Mesendoderm (in vitro differentiated cells): ENCODE measurements at regions not wholly inside any gene's neighbourhood (a gene's known extent, or its start where the extent isn't known, plus 50 kb on each side); places are given as distances from the start of the nearest gene placed in this dataset.

Experiments
- DNase-seq: peaks from one replicate; pipeline ENCODE4 v3.0.0; 2013
- H2AK5ac ChIP-seq: 2 replicates; pipeline ENCODE4 v1.6.1; 2013; ENCODE audit warnings: low read length, inconsistent platforms
- H2BK120ac ChIP-seq: 2 replicates; pipeline ENCODE4 v1.6.1; 2013; ENCODE audit warnings: low read depth, mild to moderate bottlenecking, low read length, moderate library complexity, mixed read lengths
- H2BK15ac ChIP-seq: replicated peaks from 2 replicates; pipeline ENCODE4 v1.6.1; 2013; ENCODE audit warnings: low read depth, mild to moderate bottlenecking, moderate library complexity
- H2BK5ac ChIP-seq: 2 replicates; pipeline ENCODE4 v1.6.1; 2013; ENCODE audit warnings: low read length, inconsistent platforms
- H3K18ac ChIP-seq: 2 replicates; pipeline ENCODE4 v1.6.1; 2013; ENCODE audit warnings: mild to moderate bottlenecking, low read length, mixed read lengths
- H3K23ac ChIP-seq: one replicate; pipeline ENCODE4 v1.6.1; 2013; ENCODE audit warnings: low read length
- H3K27ac ChIP-seq: 2 replicates; pipeline ENCODE4 v1.5.1; 2013; ENCODE audit warnings: low read depth, mild to moderate bottlenecking, inconsistent platforms, low read length, moderate library complexity
- H3K27me3 ChIP-seq: 2 replicates; pipeline ENCODE4 v1.6.1; 2013; ENCODE audit warnings: low read length, control low read depth, mild to moderate bottlenecking, inconsistent platforms; ENCODE audit not compliant: insufficient read depth, poor library complexity
- H3K36me3 ChIP-seq: 2 replicates; pipeline ENCODE4 v1.6.1; 2013; ENCODE audit warnings: low read length, inconsistent platforms; ENCODE audit not compliant: control insufficient read depth, insufficient read depth
- H3K4ac ChIP-seq: one replicate; pipeline ENCODE4 v1.6.1; 2013; ENCODE audit warnings: low read depth, mild to moderate bottlenecking, low read length, moderate library complexity
- H3K4me1 ChIP-seq: 2 replicates; pipeline ENCODE4 v1.6.1; 2013; ENCODE audit warnings: low read depth, low read length, inconsistent platforms; ENCODE audit not compliant: control insufficient read depth
- H3K4me2 ChIP-seq: 2 replicates; pipeline ENCODE4 v1.6.1; 2013; ENCODE audit warnings: low read length
- H3K4me3 ChIP-seq: 2 replicates; pipeline ENCODE4 v1.5.1; 2013; ENCODE audit warnings: mild to moderate bottlenecking, low read length
- H3K56ac ChIP-seq: one replicate; pipeline ENCODE4 v1.6.1; 2013; ENCODE audit warnings: low read length
- H3K79me1 ChIP-seq: 2 replicates; pipeline ENCODE4 v1.6.1; 2013; ENCODE audit warnings: low read length, inconsistent platforms
- H3K79me2 ChIP-seq: 2 replicates; pipeline ENCODE4 v1.6.1; 2013; ENCODE audit warnings: mild to moderate bottlenecking, low read length; ENCODE audit not compliant: control insufficient read depth, insufficient read depth
- H3K9ac ChIP-seq: 2 replicates; pipeline ENCODE4 v1.6.1; 2013; ENCODE audit warnings: low read length, inconsistent platforms
- H4K5ac ChIP-seq: one replicate; pipeline ENCODE4 v1.6.1; 2013; ENCODE audit warnings: low read length
- H4K8ac ChIP-seq: one replicate; pipeline ENCODE4 v1.6.1; 2013; ENCODE audit warnings: low read depth, mild to moderate bottlenecking, control low read depth, low read length, moderate library complexity
- WGBS: extraction: QIAGEN DNeasy Blood & Tissue Kit; methylation state at CpG from one replicate; pipeline ENCODE4 v1.1.7; 2013; ENCODE audit warnings: low lambda C conversion rate, missing lambda C conversion rate; ENCODE audit not compliant: insufficient coverage; ENCODE audit errors: extremely low coverage; 5-methylcytosine and 5-hydroxymethylcytosine counted together

- Histone ChIP-seq H3K56ac (no peak overlapping the region), H3K79me2 (no peaks in the 10 kb centered on the region), H3K79me1 (no peaks in the 10 kb centered on the region), H3K18ac (no peak overlapping the region), H3K23ac (no peak overlapping the region), H3K4ac (no peak overlapping the region), H2BK15ac (no peak overlapping the region), H2BK120ac (no peak overlapping the region), H3K36me3 (no peaks in the 10 kb centered on the region), H3K4me3 (no peak overlapping the region), H2BK5ac (no peak overlapping the region), H3K27me3 (no peaks in the 10 kb centered on the region), H3K4me2 (no peak overlapping the region), H4K5ac (no peak overlapping the region), H4K8ac (no peak overlapping the region), H3K4me1 (no peaks in the 10 kb centered on the region), H3K27ac (no peak overlapping the region), H3K9ac (no peak overlapping the region), H2AK5ac (no peak overlapping the region)
- no peak for DNase-seq
- no CpG with 5 or more reads among the region's 1 CpG for WGBS
These were observed 256.4 kb upstream of the SOX2 start for GRCh38 chr3:181455276-181455675.

- DNase-seq: peak; percentile 18
These were observed 257.2 kb upstream of the SOX2 start for GRCh38 chr3:181454451-181455027.

GRCh38 chr3:181446741-181447140 is 265.0 kb upstream of the SOX2 start:
- no peak overlapping the region for H2BK15ac ChIP-seq
- H3K4me3 ChIP-seq: no peak overlapping the region
- WGBS: no CpG with 5 or more reads among the region's 2 CpGs
- no peak overlapping the region for H3K18ac ChIP-seq
- no peak overlapping the region for H3K4ac ChIP-seq
- no peak overlapping the region for H4K5ac ChIP-seq
- no peak overlapping the region for H2BK5ac ChIP-seq
- no peak overlapping the region for H3K9ac ChIP-seq
- H2AK5ac ChIP-seq: no peak overlapping the region
- H3K23ac ChIP-seq: no peak overlapping the region
- no peaks in the 10 kb centered on the region for H3K79me1 ChIP-seq
- H3K36me3 ChIP-seq: no peaks in the 10 kb centered on the region
- H3K56ac ChIP-seq: no peak overlapping the region
- no peak overlapping the region for H3K4me2 ChIP-seq
- H3K27me3 ChIP-seq: no peaks in the 10 kb centered on the region
- no peak for DNase-seq
- H3K4me1 ChIP-seq: no peaks in the 10 kb centered on the region
- H3K27ac ChIP-seq: no peak overlapping the region
- no peak overlapping the region for H4K8ac ChIP-seq
- H3K79me2 ChIP-seq: no peaks in the 10 kb centered on the region
- no peak overlapping the region for H2BK120ac ChIP-seq

More at GRCh38 chr3:181454451-181455027, 257.2 kb upstream of the SOX2 start:
- no CpG with 5 or more reads among the region's 6 CpGs for WGBS
- no peaks in the 10 kb centered on the region for H3K79me1 ChIP-seq
- no peak overlapping the region for H3K4me3 ChIP-seq
- H3K27me3 ChIP-seq: no peaks in the 10 kb centered on the region
- no peak overlapping the region for H2BK120ac ChIP-seq
- H3K4me2 ChIP-seq: no peak overlapping the region
- H3K36me3 ChIP-seq: no peaks in the 10 kb centered on the region
- H3K23ac ChIP-seq: no peak overlapping the region
- no peak overlapping the region for H2BK5ac ChIP-seq
- no peak overlapping the region for H2BK15ac ChIP-seq
- H2AK5ac ChIP-seq: no peak overlapping the region
- H3K56ac ChIP-seq: no peak overlapping the region
- H3K4ac ChIP-seq: no peak overlapping the region
- no peak overlapping the region for H3K9ac ChIP-seq
- no peak overlapping the region for H3K27ac ChIP-seq
- no peak overlapping the region for H4K5ac ChIP-seq
- no peak overlapping the region for H3K18ac ChIP-seq
- no peaks in the 10 kb centered on the region for H3K79me2 ChIP-seq
- no peak overlapping the region for H4K8ac ChIP-seq
- no peaks in the 10 kb centered on the region for H3K4me1 ChIP-seq

GRCh38 chr3:181442066-181442465 is 269.7 kb upstream of the SOX2 start:
- no CpG with 5 or more reads among the region's 3 CpGs for WGBS
- no peak overlapping the region for H3K23ac ChIP-seq
- H3K56ac ChIP-seq: no peak overlapping the region
- no peak overlapping the region for H3K9ac ChIP-seq
- no peaks in the 10 kb centered on the region for H3K4me1 ChIP-seq
- H4K8ac ChIP-seq: no peak overlapping the region
- H3K27ac ChIP-seq: no peak overlapping the region
- no peaks in the 10 kb centered on the region for H3K79me2 ChIP-seq
- H4K5ac ChIP-seq: no peak overlapping the region
- H3K79me1 ChIP-seq: no peaks in the 10 kb centered on the region
- H3K36me3 ChIP-seq: no peaks in the 10 kb centered on the region
- H2BK5ac ChIP-seq: no peak overlapping the region
- no peak overlapping the region for H3K4ac ChIP-seq
- H3K4me2 ChIP-seq: no peak overlapping the region
- no peak overlapping the region for H2BK15ac ChIP-seq
- H3K18ac ChIP-seq: no peak overlapping the region
- H2BK120ac ChIP-seq: no peak overlapping the region
- no peak for DNase-seq
- no peak overlapping the region for H3K4me3 ChIP-seq
- H3K27me3 ChIP-seq: no peaks in the 10 kb centered on the region
- no peak overlapping the region for H2AK5ac ChIP-seq

GRCh38 chr3:181432992-181433391 is 278.7 kb upstream of the SOX2 start:
- Histone ChIP-seq H3K4me2 (no peak overlapping the region), H3K56ac (no peak overlapping the region), H3K27me3 (no peaks in the 10 kb centered on the region), H3K27ac (no peak overlapping the region), H3K4me3 (no peak overlapping the region), H3K9ac (no peak overlapping the region), H2AK5ac (no peak overlapping the region), H4K8ac (no peak overlapping the region), H2BK5ac (no peak overlapping the region), H3K4ac (no peak overlapping the region), H3K18ac (no peak overlapping the region), H3K23ac (no peak overlapping the region), H2BK120ac (no peak overlapping the region), H4K5ac (no peak overlapping the region), H3K79me1 (no peaks in the 10 kb centered on the region), H3K79me2 (no peaks in the 10 kb centered on the region), H3K4me1 (no peaks in the 10 kb centered on the region), H2BK15ac (no peak overlapping the region), H3K36me3 (no peaks in the 10 kb centered on the region)
- no peak for DNase-seq
- WGBS: no CpG with 5 or more reads among the region's 4 CpGs

GRCh38 chr3:181431748-181432147 is 280.0 kb upstream of the SOX2 start:
- H3K79me2 ChIP-seq: no peaks in the 10 kb centered on the region
- H2BK5ac ChIP-seq: no peak overlapping the region
- H3K27me3 ChIP-seq: no peaks in the 10 kb centered on the region
- H4K5ac ChIP-seq: no peak overlapping the region
- H3K27ac ChIP-seq: no peak overlapping the region
- no peak for DNase-seq
- no peak overlapping the region for H3K4me3 ChIP-seq
- H2BK15ac ChIP-seq: no peak overlapping the region
- H3K79me1 ChIP-seq: no peaks in the 10 kb centered on the region
- no peaks in the 10 kb centered on the region for H3K36me3 ChIP-seq
- no peak overlapping the region for H3K56ac ChIP-seq
- H2BK120ac ChIP-seq: no peak overlapping the region
- no peak overlapping the region for H2AK5ac ChIP-seq
- H3K18ac ChIP-seq: no peak overlapping the region
- no peak overlapping the region for H3K23ac ChIP-seq
- WGBS: no CpG with 5 or more reads among the region's 4 CpGs
- H3K4me2 ChIP-seq: no peak overlapping the region
- H3K4me1 ChIP-seq: no peaks in the 10 kb centered on the region
- H3K4ac ChIP-seq: no peak overlapping the region
- no peak overlapping the region for H3K9ac ChIP-seq
- no peak overlapping the region for H4K8ac ChIP-seq
